ENCODE measurements at regions not wholly inside any gene's neighbourhood (a gene's known extent, or its start where the extent isn't known, plus 50 kb on each side); places are given as distances from the start of the nearest gene placed in this dataset.

DNA sequence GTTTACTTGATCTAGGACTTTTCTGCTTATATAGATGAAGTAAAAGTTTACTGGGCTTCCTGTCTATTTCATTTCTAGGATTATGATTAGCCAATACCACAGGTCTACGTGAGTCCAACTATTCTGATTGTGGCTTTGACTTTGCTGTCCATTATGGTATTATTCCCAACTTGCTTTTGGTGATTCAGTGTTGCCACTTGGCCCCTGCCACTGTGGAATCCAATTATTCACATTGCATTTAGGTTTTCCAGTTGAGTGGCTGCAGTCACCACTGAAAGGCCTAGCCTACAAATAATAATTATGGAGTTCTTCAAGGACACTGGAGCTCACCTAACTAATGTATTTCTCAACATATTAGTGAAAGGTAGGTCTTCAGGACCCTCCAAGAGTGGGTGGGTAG lies 574.3 kb upstream of the USP24 start:
- DNase-seq (ENCODE audit: low read depth, low spot score) (no peak), FAIRE-seq (no peak), ATAC-seq (no peak)
- Histone ChIP-seq H3K4me1 (ENCODE audit: control insufficient read depth, insufficient read depth, low read length) (no peaks in the 10 kb centered on the region), H3K9me3 (replicated peaks; ENCODE audit: control insufficient read depth, insufficient read depth, low read length) (no peaks in the 10 kb centered on the region), H3K36me3 (ENCODE audit: control insufficient read depth in 2 of 2, insufficient read depth in 2 of 2, low read length in 1 of 2) (no peaks in the 10 kb centered on the region), H3K9ac (ENCODE audit: control insufficient read depth, insufficient read depth, low read length) (no peak overlapping the region), H3K4me3 (no peak overlapping the region), H3K79me2 (ENCODE audit: control insufficient read depth, insufficient read depth, low read length) (no peaks in the 10 kb centered on the region), H4K20me1 (ENCODE audit: control insufficient read depth, insufficient read depth) (no peaks in the 10 kb centered on the region), H2AFZ (ENCODE audit: control insufficient read depth, low read depth, low read length) (no peak overlapping the region), H3K27me3 (replicated peaks in 1 of 2; ENCODE audit: control insufficient read depth in 2 of 2, insufficient read depth in 2 of 2, low read length in 1 of 2) (no peaks in the 10 kb centered on the region), H3K27ac (ENCODE audit: control insufficient read depth, insufficient read depth) (no peak overlapping the region), H3K4me2 (ENCODE audit: control insufficient read depth, insufficient read depth) (no peak overlapping the region)
- ChIA-PET CTCF (interaction anchor here (1.0 kb wide), 1 partner anchor 11 kb away, joined by 4 read pairs; no protein-coding TSS in a partner anchor), RAD21 (ENCODE audit: unreplicated experiment) (no interaction called here), POLR2A (no interaction called here), SMC1A (ENCODE audit: uncharacterized antibody, unreplicated experiment) (no interaction called here)
- TF ChIP-seq NFYB (IDR thresholded peaks at IDR 0.05; ENCODE audit: insufficient read depth, low read depth, low read length) (no peak), SRF (IDR thresholded peaks at IDR 0.05; ENCODE audit: low read depth in 2 of 2, low read length in 2 of 2) (no peak), DPF2 (IDR thresholded peaks at IDR 0.05) (no peak), GATAD2B (conservative IDR thresholded peaks at IDR 0.05; ENCODE audit: low read depth) (no peak), NRF1 (conservative IDR thresholded peaks at IDR 0.05; ENCODE audit: low read depth, low read length) (no peak), SREBF1 (IDR thresholded peaks at IDR 0.05; ENCODE audit: low read length) (no peak), EP300 (IDR thresholded peaks at IDR 0.05; ENCODE audit: borderline replicate concordance in 1 of 2, control insufficient read depth in 1 of 2, low read depth in 2 of 2, low read length in 2 of 2) (no peak), RBBP5 (conservative IDR thresholded peaks at IDR 0.05) (no peak), RB1 (IDR thresholded peaks at IDR 0.05; ENCODE audit: borderline replicate concordance) (no peak), SIX5 (IDR thresholded peaks at IDR 0.05; ENCODE audit: low read depth, low read length, severe bottlenecking) (no peak), BHLHE40 (IDR thresholded peaks at IDR 0.05; ENCODE audit: borderline replicate concordance in 1 of 2, low read depth in 2 of 2, low read length in 1 of 2) (no peak), IKZF1 (conservative IDR thresholded peaks at IDR 0.05) (no peak), NR2C2 (IDR thresholded peaks at IDR 0.05; ENCODE audit: borderline replicate concordance, control insufficient read depth, insufficient read length, low read depth) (no peak), HDGF (IDR thresholded peaks at IDR 0.05) (no peak), CBX5 (IDR thresholded peaks at IDR 0.05; ENCODE audit: low read depth) (no peak)
- TF ChIP-seq, protein P1, sequence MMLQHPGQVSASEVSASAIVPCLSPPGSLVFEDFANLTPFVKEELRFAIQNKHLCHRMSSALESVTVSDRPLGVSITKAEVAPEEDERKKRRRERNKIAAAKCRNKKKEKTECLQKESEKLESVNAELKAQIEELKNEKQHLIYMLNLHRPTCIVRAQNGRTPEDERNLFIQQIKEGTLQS (IDR thresholded peaks at IDR 0.05; ENCODE audit: borderline replicate concordance, extremely low read depth, low read depth, low read length): no peak
- TF ChIP-seq, protein P2, sequence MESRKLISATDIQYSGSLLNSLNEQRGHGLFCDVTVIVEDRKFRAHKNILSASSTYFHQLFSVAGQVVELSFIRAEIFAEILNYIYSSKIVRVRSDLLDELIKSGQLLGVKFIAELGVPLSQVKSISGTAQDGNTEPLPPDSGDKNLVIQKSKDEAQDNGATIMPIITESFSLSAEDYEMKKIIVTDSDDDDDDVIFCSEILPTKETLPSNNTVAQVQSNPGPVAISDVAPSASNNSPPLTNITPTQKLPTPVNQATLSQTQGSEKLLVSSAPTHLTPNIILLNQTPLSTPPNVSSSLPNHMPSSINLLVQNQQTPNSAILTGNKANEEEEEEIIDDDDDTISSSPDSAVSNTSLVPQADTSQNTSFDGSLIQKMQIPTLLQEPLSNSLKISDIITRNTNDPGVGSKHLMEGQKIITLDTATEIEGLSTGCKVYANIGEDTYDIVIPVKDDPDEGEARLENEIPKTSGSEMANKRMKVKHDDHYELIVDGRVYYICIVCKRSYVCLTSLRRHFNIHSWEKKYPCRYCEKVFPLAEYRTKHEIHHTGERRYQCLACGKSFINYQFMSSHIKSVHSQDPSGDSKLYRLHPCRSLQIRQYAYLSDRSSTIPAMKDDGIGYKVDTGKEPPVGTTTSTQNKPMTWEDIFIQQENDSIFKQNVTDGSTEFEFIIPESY (IDR thresholded peaks at IDR 0.05): no peak
- TF ChIP-seq, protein P3, sequence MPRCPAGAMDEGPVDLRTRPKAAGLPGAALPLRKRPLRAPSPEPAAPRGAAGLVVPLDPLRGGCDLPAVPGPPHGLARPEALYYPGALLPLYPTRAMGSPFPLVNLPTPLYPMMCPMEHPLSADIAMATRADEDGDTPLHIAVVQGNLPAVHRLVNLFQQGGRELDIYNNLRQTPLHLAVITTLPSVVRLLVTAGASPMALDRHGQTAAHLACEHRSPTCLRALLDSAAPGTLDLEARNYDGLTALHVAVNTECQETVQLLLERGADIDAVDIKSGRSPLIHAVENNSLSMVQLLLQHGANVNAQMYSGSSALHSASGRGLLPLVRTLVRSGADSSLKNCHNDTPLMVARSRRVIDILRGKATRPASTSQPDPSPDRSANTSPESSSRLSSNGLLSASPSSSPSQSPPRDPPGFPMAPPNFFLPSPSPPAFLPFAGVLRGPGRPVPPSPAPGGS (IDR thresholded peaks at IDR 0.05; ENCODE audit: borderline replicate concordance, insufficient read depth, low read depth, low read length, poor library complexity, severe bottlenecking): no peak
- WGBS (ENCODE audit: insufficient coverage, insufficient replicate concordance, low lambda C conversion rate, missing lambda C conversion rate): 5% methylated on average over 1 of the region's 1 CpG
- intact Hi-C loops (cut with micrococcal nuclease; ENCODE audit: unreplicated experiment): no loop called here
- in situ Hi-C loops (cut with MboI): no loop called here
- BruUV-seq (replicated peaks): no TSS peak
